SH-SY5Y (cell line): ENCODE measurements at regions not wholly inside any gene's neighbourhood (a gene's known extent, or its start where the extent isn't known, plus 50 kb on each side); places are given as distances from the start of the nearest gene placed in this dataset.

Experiments used
- GATA2 ChIP-seq: IDR thresholded peaks from 2 replicates; pipeline ENCODE4 v1.6.1; 2011; ENCODE audit warnings: mild to moderate bottlenecking, low read depth, low read length
- GATA3 ChIP-seq: IDR thresholded peaks from 2 replicates; pipeline ENCODE4 v1.6.1; 2011; ENCODE audit warnings: low read depth, mild to moderate bottlenecking, low read length, moderate library complexity

DNA sequence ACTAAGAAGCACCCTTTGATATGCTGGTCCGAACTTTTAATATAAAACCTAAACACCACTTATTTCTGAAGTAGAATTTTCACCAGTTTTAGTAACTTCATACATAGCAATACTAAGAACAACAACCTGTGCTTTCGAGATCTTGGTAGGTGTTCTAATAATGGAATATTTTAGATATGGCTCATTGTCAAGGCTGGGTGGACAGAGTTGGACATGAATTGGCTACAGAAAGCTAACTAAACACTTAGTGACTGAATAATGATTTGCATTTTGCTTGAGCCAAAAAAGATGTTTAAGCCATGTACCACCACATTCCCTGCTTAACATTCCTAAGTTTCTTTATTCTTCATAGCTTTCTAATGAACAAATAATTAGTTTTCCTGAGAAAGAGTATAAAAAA, 344.3 kb upstream of the SGCG start:
- TF ChIP-seq GATA2 = no peak
- no peak for TF ChIP-seq GATA3

DNA sequence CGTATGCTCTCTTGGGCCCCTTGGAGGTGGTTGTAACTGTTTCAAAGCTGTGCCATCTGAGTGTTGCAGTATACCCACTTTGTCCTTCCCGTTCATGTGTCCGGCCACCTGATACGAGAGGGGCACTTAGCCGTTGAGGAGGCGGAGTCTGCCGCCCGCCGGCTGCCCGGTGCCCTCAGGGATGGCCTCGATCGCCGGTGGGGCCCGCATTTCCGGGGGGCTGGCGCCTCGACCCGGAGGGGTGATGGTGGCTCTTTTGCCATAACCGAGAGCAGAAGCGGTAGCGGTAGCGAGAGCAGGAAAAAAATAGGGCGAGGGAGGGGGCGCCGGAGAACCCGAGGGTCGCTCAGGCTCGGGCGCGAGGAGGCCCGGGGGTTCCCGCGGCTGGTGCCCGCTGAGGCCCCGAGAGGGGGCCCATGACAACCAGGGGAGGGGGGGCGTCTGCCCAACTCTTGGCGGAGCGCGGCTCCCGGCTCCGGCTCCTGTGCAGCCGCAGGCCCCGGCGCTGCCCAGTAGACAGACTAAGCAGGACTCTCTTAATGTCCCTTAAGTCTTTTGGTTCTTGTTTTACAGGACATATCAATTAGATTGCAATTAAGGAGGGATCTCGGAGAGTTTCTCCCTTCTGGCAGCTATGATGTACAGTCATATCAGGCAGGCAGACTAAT, 342.7 kb upstream of the SGCG start:
- TF ChIP-seq GATA3 = no peak
- TF ChIP-seq GATA2 = no peak

DNA sequence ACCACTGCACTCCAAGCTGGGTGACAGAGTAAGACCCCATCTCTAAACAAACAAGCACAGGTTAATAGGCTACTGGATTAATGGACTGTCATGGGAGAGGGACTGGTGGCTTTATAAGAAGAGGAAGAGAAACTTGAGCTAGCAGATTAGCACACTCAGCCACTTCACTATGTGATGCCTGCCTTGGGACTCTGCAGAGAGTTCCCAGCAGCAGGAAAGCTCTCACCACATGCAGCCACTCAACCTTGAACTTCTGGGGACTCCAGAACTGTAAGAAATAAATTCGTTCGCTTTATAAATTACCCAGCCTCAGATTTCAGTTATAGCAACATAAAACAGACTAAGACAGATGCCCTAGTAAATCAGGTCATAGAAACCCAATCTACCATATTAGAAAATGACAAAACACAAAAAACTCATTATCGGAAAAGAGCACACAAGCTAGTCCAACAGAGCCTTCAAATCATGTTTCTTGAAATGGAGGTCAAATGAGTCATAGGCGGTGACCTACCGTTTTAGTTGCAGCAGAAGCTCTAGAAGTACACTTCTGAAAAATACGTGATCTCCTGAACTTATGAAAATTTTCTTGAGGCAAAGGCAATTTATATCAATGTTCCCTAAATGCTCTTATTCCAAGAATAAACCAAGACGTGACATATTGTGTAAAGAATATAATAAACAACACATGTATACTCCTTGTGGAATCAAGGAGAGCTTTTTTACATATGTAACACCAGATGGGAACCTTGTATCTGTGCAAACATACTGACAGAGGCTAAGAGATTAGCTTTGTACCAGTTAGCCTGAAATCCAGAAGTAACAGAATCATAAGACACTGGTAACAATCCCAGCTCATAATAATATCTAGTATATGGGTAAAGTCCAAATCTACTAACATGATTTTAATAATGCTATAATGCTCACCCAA, 340.9 kb upstream of the SGCG start:
- TF ChIP-seq GATA2 (no peak), GATA3 (no peak)

DNA sequence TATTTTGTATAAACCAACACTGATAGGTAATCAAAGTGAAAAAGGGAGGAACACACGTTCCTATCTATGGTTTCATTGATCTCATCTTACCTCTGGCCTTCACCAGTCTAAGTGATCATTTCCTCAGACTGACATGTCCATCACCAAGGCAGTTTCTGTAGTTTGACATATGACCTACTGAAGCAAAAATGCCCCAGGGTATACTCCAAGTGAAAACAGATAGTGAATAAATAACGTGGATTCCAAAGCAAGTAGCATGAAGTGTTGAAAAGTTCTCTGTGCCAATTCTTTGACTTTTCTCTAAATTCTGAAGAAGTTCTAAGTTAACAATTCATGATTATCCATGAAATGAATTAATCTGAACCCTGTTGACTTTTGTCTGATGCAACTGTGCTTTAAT, 334.2 kb upstream of the SGCG start:
- no peak for TF ChIP-seq GATA3
- no peak for TF ChIP-seq GATA2

DNA sequence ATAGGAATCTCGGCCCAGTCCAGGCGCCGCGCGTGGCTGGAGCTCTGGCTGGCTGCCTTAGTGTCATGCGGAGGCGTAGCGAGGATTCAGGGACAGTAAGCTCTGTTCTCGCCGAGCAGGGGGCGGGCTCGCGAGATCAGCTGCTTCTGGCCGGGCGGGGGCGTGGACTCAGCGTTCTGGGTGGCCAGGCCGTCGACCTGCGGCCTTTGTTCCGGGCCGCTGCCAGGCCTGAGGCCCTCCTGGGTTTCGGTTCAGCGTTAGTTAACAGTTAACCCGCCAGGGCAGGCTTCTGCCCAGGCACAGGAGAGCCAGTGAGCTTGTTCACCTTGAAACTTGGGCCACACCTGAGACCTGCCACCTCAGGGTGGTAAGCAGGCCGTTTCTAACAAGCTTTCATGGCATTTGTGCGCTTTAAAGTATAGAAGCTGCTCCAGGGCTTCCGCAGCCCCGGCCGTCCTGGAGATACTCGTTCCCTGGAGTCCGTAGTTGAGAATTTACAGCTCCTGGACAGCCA, 332.2 kb upstream of the SGCG start:
- TF ChIP-seq GATA2 = no peak
- no peak for TF ChIP-seq GATA3

DNA sequence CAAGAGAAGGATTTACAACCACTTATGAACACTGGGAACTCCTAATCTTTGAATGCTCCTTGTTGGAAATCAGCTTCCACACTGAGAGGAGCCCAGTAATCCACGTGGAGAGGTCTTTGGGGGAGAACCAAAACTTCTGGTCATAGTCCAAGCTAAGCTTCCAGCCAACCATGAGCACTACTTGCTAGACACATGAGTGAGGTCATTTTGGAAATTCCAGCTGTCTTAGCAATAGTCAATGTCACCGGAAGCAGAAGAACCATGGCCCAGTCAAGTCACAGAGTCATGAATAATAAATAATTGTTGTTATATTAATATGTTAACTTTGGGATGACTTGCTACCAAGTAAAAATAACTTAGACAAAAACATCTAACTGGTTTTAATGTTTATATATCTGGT, 324.9 kb upstream of the SGCG start:
- no peak for TF ChIP-seq GATA3
- no peak for TF ChIP-seq GATA2

DNA sequence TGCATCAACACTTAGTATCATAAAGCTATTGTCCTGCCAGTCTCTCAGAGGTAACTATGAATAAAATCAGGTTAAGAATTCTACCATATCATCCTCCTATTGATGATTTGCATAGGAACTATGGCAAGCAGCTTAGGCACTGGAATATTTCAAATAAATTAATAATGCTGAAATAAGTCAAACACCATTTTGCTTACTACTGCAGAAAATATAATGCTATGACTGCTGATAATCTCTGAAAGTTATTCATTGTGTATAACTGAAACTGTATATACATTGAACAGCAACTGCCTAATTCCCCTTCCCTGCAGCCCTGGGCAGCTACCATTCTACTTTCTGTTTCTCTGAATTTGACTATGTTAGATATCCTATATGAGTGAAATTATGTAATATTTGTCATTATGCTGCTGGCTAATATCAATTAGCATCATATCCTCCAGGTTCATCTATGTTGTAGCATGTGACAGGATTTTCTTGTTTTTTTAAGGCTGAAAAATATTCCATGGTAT, 318.8 kb upstream of the SGCG start:
- TF ChIP-seq GATA3 (no peak), GATA2 (no peak)

DNA sequence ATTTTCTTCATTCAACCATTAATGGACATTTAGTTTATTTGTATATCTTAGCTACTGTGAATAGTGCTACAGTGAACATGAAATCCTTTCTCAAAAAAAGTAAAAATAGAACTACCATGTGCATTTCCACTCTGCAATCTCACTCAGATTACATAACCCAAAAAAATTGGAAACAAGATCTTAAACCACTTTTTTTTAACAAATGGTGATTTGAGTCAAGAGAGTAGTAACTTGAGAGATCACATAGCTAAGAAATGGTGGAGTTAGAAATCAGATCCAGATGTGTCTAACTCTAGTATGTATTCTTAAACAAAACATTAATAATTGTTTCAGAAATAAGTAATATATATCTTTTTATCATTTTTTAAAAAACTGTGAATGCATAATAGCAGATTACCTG, 318.3 kb upstream of the SGCG start:
- TF ChIP-seq GATA2 (no peak), GATA3 (no peak)

DNA sequence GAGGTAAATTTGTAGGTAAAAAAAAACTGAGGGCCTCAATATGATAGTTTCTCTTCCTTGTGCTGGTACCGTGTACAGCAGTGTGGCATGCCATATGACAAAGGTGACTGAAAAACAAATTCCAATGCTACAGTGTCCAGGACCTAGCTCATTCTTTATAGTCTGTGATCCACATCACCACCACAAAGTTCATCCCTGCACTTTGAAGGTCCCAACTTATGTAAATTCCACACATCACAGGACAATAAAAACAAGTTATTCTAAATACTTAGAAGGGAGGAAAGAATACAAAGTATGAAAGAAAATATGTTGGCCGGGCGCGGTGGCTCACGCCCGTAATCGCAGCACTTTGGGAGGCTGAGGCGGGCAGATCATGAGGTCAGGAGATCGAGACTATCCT, 314.6 kb upstream of the SGCG start:
- TF ChIP-seq GATA2 = no peak
- TF ChIP-seq GATA3 = no peak

DNA sequence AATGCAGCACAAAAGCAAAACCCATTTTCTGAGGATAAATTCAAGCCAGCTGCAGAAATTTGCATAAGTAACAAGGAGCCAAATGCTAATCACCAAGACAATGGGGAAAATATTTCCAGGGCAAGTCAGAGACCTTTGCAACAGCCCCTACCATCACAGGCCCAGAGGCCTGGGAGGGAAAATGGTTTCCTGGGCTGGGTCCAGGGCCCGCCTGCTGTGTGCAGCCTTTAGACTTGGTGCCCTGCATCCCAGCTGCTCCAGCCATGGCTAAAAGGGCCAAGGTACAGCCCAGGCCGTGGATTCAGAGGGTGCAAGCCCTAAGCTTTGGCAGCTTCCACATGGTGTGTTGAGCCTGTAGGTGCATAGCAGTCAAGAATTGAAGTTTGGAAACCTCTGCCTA, 309.5 kb upstream of the SGCG start:
- TF ChIP-seq GATA3 (no peak), GATA2 (no peak)

DNA sequence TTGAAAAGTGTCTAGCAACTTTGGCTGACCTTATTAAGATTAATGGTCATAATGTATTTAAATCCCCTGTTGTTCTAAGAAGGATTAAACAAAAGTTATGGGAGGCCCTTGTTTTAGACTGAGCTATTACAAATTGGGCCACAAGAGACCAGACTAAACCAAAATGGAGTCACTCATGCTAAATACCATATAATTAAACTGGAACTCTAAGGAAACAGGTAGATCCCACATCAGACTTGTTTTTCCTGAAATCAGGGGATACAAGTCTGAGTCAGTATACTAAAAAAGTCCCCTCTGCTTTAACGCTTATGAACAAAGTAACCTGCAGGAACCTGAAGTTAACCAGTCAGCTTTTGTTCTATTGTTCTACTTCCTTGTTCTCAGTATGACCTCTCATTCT, 305.9 kb upstream of the SGCG start:
- no peak for TF ChIP-seq GATA2
- TF ChIP-seq GATA3 = no peak

DNA sequence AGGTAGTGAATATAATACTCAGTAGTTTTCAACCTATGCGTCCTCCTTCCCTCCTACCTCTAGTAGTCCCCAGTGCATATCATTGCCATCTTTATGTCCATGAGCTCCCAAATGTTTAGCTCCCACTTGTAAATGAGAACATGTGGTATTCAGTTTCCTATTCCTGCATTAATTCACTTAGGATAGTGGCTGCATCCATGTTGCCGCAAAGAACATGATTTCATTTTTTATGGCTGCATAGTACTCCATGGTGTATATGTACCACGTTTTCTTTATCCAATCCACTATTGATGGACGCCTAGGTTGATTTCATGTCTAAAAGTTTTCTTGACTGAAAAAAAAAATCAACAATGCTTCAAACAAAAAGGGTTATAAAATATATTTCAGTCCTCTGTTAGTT, 303.4 kb upstream of the SGCG start:
- no peak for TF ChIP-seq GATA3
- no peak for TF ChIP-seq GATA2

DNA sequence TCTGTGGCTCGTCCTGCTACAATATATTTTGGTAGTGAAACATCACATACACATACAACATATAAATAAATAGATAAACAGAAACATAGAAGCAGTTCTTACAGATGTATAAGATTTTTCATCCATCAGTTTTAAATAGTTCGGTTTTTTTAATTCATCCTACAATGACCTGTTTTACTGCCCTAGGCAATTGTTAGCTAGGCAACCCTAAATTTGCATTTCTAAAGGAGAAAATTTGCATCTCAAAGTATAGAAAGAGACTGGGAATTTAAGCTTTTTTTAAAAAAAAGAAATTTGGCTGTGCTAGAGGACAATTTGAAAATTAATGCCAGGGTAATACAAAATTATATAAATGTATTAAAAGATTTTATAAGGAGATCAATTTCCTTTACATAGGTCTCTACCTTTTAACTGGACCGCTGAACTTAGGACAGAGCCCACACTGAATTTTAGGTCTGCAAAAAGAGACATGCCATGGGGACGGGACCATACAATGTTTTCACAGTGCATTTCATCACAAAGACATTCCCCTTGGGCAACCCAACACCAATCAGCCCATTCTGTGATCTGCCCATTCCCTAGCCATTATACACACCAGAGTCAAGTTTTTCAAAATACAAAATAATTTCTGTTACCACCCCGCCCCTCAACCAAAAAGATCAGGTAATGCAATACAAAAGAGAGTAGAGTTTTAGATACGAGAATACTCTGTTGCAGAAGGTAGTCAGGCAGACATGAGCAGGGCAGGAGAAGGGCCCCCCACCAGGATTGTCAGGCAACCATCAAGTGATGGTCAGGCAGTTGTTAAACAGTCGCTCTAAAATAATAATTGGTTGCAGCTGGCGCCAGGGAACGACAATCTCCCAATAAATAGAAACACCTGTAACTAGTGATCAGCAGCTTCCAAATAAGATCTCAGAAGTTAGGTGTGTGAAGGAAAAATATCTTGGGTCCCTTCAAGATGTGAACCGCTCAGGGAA, 299.7 kb upstream of the SGCG start:
- TF ChIP-seq GATA2 (no peak), GATA3 (no peak)

DNA sequence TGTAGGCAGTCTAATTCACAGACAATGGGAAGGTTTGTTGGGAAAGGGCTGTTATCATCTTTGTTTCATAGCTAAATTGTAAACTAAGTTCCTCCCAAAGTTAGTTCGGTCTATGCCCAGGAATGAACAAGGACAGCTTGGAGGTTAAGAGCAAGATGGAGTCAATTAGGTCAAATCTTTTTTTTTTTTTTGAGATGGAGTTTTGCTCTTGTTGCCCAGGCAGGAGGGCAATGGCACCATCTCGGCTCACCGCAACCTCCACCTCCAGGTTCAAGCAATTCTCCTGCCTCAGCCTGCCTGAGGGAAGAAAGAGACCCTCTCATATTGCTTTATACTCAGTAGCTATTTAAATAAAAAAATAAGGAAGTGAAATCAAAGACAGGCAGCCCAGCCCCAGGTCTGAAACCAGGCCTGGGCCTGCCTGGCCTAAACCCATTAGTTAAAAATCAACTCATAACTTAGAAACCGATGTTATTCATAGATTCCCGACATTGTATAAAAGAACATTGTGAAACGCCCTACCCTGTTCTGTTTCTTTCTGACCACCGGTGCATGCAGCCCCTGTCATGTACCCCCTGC, 297.4 kb upstream of the SGCG start:
- TF ChIP-seq GATA3 = no peak
- no peak for TF ChIP-seq GATA2
